ENCODE measurements at regions not wholly inside any gene's neighbourhood (a gene's known extent, or its start where the extent isn't known, plus 50 kb on each side); places are given as distances from the start of the nearest gene placed in this dataset.
A peak's percentile ranks its signal among the peaks of the same experiment; 100 is the strongest.

- TF ChIP-seq, protein P1, sequence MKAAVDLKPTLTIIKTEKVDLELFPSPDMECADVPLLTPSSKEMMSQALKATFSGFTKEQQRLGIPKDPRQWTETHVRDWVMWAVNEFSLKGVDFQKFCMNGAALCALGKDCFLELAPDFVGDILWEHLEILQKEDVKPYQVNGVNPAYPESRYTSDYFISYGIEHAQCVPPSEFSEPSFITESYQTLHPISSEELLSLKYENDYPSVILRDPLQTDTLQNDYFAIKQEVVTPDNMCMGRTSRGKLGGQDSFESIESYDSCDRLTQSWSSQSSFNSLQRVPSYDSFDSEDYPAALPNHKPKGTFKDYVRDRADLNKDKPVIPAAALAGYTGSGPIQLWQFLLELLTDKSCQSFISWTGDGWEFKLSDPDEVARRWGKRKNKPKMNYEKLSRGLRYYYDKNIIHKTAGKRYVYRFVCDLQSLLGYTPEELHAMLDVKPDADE (IDR thresholded peaks at IDR 0.05): no peak
- TF ChIP-seq CREB1 (CRISPR knock-in tag; IDR thresholded peaks at IDR 0.05; ENCODE audit: low read depth) (no peak), EZH2phosphoT487 (IDR thresholded peaks at IDR 0.05; ENCODE audit: unreplicated experiment) (no peak)
These were observed 568.8 kb upstream of the ZFHX3 start (continued) for GRCh38 chr16:73616770-73617169.

DNA sequence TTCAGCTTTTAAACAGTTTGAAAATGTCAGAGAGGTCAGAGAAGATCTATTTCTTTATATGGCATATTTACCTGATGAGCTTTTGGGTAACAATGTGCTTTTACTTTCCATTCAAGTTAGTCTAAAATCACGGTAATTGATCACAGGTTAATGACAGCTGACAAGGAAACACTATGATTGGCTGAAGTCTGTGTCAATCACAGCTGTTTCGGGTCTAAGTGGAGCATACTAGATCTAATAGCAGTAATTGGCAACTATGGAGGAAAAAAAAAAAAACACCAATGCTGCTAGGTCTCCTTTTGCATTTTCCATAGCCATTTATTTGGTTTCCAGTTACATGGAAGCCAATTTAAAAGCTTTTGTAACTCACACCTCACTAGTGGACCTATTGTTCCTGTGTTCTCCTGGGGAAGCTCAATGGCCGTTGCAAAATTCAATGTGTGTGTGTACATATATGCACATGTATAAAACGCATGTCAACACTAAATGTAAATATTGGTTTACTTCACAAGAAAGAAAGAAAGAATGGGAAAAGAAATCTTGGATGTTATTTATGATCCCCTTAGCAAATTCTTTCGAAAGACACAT, 568.3 kb upstream of the ZFHX3 start:
- Histone ChIP-seq H3F3A (replicated peaks; ENCODE audit: low read depth) (no peaks in the 10 kb centered on the region), H2AFZ (no peak overlapping the region), H3K27me3 (ENCODE audit: insufficient read depth) (no peaks in the 10 kb centered on the region), H3K79me2 (replicated peaks; ENCODE audit: insufficient read depth) (no peaks in the 10 kb centered on the region), H3K4me2 (no peak overlapping the region), H3K27ac (ENCODE audit: low read depth) (no peak overlapping the region), H3K4me3 (no peak overlapping the region), H4K20me1 (replicated peaks; ENCODE audit: insufficient read depth) (no peaks in the 10 kb centered on the region), H3K36me3 (ENCODE audit: insufficient read depth) (no peaks in the 10 kb centered on the region), H3K9me2 (ENCODE audit: insufficient read depth) (0 out of 2 replicates have a peak, but pooled peaks cover 6% of the 10 kb centered on the region), H3K4me1 (ENCODE audit: insufficient read depth) (peaks cover 20% of the 10 kb centered on the region)
- ATAC-seq (no peak; the same call in 2 of the 3 replicates), DNase-seq (ENCODE audit: low spot score) (peak; percentile 66)
- Mint-ChIP-seq H3K36me3 (ENCODE audit: low read depth) (no peaks in the 10 kb centered on the region), H3K9me3 (no peaks in the 10 kb centered on the region), H3K4me1 (peaks cover 18% of the 10 kb centered on the region), H3K27me3 (ENCODE audit: insufficient read depth, low read depth, poor library complexity) (peaks cover 2% of the 10 kb centered on the region), H3K27ac (no peak overlapping the region), H3K4me3 (no peak overlapping the region)
- TF ChIP-seq CREB1 (CRISPR knock-in tag; IDR thresholded peaks at IDR 0.05; ENCODE audit: low read depth) (no peak), STAT1 (IDR thresholded peaks at IDR 0.05; ENCODE audit: unreplicated experiment) (no peak), ZNF331 (CRISPR knock-in tag; IDR thresholded peaks at IDR 0.05; ENCODE audit: low read depth) (no peak), ZNF462 (CRISPR knock-in tag; IDR thresholded peaks at IDR 0.05) (no peak)
- TF ChIP-seq, protein P2, sequence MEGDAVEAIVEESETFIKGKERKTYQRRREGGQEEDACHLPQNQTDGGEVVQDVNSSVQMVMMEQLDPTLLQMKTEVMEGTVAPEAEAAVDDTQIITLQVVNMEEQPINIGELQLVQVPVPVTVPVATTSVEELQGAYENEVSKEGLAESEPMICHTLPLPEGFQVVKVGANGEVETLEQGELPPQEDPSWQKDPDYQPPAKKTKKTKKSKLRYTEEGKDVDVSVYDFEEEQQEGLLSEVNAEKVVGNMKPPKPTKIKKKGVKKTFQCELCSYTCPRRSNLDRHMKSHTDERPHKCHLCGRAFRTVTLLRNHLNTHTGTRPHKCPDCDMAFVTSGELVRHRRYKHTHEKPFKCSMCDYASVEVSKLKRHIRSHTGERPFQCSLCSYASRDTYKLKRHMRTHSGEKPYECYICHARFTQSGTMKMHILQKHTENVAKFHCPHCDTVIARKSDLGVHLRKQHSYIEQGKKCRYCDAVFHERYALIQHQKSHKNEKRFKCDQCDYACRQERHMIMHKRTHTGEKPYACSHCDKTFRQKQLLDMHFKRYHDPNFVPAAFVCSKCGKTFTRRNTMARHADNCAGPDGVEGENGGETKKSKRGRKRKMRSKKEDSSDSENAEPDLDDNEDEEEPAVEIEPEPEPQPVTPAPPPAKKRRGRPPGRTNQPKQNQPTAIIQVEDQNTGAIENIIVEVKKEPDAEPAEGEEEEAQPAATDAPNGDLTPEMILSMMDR (conservative IDR thresholded peaks at IDR 0.05; ENCODE audit: low read depth in 2 of 2): no peak
- TF ChIP-seq, protein P3, sequence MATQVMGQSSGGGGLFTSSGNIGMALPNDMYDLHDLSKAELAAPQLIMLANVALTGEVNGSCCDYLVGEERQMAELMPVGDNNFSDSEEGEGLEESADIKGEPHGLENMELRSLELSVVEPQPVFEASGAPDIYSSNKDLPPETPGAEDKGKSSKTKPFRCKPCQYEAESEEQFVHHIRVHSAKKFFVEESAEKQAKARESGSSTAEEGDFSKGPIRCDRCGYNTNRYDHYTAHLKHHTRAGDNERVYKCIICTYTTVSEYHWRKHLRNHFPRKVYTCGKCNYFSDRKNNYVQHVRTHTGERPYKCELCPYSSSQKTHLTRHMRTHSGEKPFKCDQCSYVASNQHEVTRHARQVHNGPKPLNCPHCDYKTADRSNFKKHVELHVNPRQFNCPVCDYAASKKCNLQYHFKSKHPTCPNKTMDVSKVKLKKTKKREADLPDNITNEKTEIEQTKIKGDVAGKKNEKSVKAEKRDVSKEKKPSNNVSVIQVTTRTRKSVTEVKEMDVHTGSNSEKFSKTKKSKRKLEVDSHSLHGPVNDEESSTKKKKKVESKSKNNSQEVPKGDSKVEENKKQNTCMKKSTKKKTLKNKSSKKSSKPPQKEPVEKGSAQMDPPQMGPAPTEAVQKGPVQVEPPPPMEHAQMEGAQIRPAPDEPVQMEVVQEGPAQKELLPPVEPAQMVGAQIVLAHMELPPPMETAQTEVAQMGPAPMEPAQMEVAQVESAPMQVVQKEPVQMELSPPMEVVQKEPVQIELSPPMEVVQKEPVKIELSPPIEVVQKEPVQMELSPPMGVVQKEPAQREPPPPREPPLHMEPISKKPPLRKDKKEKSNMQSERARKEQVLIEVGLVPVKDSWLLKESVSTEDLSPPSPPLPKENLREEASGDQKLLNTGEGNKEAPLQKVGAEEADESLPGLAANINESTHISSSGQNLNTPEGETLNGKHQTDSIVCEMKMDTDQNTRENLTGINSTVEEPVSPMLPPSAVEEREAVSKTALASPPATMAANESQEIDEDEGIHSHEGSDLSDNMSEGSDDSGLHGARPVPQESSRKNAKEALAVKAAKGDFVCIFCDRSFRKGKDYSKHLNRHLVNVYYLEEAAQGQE (IDR thresholded peaks at IDR 0.05; ENCODE audit: unreplicated experiment): no peak
